HG02571 (cell line): ENCODE measurements at regions not wholly inside any gene's neighbourhood (a gene's known extent, or its start where the extent isn't known, plus 50 kb on each side); places are given as distances from the start of the nearest gene placed in this dataset.

Experiments used
- ATAC-seq: cut with Tn5 transposase; IDR thresholded peaks from one replicate; pipeline ENCODE4 v1.9.1; 2021; ENCODE audit warnings: mild to moderate bottlenecking, moderate library complexity; ENCODE audit not compliant: unreplicated experiment

DNA sequence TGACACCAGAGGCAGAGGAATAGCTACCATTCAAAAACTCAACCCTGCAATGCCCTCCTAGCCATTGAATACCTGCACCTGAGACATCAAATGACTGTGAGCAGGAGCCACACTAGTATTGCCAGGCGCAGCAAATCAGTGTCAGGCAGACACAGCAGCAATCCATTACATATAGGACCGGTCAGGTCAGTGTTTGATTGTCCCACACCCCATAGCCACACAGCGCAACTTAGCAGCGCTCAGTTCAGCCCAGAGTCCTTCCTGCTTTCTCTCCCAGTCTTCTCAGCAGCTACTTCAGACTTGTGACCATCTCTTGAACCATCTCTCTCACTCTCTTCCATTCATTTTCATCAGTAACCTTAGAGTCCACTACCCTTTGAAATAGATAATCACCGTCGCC lies 181.6 kb upstream of the GPR12 start:
- ATAC-seq: no peak

DNA sequence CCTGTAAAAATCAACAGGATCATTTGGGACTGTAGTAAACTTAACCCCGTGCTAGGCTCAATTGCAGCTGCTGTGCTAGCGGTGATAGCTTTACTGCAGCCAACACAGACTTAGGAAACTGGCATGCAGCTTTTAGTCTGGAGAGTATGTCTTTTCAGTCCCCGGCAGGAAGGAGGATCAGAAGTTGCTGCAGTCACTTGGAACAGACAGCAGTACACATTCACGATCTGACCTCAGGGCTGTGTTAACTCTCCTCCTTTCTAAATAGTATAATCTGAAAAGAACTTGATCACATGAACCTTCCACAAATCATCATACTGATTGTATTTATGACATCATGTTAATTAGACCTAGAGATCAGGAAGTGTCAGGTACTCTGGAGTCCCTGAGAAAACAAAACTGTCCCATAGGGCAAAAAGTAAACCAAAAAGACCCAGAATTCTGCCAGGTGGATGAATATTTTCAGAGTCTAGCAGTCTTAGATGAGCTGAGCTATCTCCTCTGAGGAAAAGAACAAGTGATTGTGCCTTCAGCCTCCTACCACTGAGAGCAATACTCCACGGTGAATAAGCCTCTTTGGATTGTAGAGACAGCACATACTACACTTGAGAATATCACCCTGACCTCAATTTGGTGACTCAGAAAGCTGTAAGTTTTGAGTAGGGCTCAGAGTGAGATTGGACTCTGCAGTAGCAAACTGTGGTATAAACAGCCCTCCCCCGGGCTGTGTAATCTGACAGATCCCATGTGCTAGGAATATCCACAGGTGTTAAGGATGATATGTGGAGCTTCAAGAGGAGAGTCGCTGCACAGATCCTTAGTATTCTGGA lies 181.0 kb upstream of the GPR12 start:
- ATAC-seq: no peak

DNA sequence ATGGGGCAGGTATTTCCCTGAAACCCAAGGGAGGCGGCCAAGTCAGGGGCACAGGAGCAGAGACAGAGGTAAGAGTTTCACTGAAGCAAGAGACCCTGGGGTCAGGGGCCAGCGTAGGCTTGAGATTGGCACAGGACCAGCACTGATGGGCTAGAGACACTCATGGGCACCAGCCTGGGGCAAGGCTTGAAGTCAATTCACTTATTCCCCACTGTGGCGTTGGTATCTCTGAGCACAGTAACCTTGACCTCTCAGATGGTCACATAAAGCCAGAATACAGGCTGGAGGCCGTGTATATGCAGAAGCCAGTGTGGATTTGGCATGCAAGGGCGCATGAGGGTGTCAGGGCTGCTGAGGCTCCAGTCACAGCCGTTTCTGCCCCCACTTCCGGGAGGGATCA lies 173.5 kb upstream of the GPR12 start:
- ATAC-seq: no peak

DNA sequence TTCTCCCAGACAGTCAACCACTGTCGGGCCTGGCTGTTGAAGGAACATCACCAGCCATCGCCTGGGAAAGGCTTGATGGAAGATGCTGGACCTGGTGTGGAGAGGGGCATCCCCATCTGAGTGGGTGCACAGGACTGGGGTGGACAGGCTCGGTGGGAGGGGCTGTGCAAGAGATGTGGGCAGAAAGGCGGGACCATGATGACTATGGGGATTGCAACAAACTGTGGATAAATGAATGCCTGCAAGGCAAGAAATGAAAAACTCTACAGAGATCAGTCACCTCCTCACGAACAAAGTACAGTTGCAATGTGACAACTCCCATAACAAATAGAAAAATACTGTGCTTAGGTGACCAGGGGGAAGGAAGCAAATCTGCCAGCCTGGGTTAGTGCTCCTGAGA lies 171.9 kb upstream of the GPR12 start:
- no peak for ATAC-seq

DNA sequence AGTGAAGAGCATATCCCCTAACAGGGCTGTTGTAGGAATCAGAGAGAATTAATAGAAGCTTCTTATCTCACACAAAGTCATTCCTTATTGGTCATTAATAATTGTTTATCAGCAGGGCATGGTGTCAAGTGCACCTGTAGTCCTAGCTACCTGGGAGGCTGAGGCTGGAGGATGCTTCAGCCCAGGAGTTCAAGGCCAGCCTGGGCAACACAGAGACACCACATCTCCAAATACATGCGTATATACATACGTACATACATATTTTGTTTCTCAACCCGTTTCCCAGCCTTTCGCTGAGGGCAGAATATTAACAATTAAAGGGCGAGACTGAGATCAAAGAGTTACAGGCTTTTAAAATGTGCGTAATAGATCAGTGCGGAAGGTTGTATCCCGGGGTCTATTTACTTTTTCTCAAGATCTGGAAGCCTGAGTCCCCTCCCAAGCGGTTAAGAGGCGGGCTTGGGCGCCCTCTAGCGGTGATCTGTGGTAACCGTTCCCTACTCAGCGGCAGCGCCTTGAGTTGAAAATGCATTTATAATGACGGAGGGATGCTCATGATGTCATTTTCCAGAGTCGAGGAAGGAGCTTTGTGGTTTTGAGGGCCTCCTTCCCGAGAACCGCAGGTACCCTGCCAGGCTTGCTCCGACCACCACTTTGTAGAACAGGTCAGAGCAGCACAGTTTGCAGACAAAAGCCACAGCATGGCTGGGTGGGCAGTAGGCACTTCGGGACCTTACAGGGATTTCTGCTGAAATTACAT lies 169.6 kb upstream of the GPR12 start:
- no peak for ATAC-seq

DNA sequence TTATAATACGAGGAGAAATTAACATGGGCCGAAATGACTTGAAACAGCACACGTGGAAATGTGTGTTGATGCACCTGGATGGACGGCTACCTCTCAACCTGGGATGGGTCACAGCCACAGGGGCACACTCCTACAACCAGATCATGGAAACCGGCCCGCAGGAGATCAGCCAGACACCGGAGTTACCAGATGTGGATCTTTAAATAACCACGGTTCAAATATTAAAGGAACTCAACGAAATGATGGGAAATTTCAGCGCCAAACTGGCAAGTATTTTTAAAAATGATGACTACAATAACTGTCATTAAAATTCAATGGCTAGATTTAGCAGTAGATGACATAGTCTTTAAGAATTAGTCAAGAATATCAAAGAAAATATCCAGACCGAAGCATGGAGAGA lies 166.9 kb upstream of the GPR12 start:
- ATAC-seq: no peak

DNA sequence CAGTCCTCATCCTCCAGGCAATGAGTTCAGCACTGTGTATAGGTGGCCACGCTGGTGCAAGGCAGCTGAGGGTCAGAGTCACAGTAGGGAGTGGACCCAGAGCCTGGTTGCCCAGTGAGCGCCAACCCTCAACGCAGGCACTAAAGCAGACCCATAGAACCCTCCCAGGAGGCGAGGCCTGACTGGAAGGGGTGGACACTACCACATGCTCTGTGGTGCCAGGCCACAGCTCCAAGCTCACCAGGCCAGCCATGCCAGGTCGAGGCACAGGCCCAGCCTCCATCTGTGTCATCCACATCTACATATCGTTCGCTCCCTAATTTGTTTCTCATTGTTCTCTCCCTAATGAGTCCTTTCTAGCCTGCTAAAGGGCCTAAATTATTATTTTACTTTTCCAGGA lies 165.8 kb upstream of the GPR12 start:
- ATAC-seq: no peak

DNA sequence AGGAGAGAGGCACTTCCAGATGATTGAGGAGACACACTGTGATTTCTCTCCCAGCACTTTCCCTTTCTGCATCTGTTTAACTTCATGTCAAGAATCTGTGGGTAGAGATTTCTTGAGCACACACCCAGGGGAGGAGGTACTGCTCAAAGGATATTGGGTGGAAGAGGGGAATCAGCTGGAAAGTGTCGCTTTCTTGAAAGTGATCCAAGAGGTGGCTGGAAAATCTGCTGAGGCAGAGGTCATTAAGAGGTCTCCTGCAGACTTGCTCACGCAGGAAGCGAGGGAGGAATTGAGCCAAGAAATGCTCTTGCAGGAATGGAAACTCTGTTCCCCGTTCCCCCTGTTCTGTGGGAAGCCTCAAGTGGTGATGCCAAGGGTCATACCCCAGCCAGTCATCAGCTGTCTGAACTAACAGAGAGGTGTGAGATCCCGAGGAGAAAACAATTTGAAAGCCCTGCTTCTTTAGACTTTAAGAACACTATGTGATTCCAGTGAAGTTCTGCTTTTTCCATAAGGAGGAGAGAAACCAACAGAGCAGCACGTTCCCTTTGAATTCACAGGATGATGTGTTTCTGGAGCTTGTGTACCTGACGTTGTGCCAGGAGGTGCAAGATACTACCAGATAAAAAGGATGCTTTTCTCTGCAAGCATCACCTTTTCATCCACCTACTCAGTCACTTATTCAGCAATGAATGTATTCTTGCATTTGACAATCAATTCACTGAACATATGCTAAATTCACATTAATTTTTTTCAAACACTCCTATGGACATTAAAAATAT lies 163.4 kb upstream of the GPR12 start:
- ATAC-seq: no peak

DNA sequence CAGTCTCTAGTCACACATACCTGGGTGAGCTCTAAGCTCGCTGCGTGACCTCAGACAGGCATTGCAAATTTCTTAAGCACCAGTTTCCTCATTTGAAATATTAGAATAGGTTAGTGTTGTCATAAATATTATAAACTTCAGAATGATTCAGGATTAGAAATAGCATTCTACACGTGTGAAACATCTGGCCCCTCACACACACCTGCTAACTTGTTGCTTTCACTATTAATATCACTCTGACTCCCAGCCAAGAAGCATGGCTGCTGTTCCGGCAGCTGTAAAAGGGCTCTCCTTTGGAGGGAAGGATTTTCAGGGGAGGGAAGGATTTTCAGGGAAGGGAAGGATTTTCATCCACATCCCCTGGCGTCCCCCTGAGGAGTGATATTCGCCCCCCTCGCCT lies 161.3 kb upstream of the GPR12 start:
- no peak for ATAC-seq

DNA sequence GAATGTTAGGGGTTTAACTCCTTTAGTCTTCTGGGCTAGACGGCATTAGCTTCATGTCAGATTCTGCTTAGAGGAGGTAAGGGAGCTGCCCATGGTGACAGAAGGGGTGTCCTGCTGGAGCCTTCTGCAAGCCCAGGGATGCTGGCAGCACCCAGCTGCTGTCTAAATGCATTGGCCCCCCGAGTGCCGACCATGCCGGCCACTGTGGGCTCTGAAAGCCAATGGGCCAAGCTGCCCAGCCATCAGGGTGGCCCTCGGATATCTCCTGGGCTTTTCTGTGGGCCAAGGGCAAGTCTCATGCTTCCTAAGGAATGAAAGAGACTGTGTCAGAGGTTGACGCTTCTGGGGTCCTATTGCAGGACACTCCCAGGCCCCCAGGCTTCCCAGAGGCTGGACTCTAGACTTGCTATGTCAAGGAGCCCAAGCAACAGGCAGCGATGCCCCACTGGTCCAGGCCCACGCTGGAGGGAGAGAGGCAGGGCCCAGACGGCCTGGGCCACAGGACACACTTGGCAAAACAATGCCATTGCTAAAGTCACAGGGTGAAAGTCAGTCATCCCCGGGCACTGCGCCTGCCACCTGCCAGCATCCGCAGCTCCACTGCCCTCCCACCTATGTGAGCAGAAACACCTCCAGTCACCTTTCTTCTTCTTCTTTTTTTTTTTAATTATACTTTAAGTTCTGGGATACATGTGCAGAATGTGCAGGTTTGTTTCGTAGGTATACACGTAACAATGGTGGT lies 160.2 kb upstream of the GPR12 start:
- ATAC-seq: no peak

DNA sequence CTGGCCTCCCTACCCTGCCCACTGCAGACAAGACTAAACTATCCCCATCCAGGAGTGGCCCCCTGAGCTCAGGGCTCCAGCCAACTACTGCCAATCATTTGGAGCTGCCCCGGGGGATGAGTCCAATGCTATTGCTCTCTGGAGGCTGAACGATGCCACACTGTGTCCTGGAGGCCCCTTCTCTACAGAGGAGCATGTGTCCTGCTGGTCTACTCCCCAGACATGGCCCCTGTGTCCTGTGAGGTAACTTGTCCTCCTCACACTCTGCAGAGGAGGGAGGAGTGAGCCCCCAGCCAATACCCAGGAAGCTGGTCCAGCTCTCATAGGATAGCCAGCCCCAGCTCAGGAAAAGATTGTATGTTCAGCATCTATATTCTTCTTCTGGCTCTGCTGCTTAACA lies 159.1 kb upstream of the GPR12 start:
- no peak for ATAC-seq

DNA sequence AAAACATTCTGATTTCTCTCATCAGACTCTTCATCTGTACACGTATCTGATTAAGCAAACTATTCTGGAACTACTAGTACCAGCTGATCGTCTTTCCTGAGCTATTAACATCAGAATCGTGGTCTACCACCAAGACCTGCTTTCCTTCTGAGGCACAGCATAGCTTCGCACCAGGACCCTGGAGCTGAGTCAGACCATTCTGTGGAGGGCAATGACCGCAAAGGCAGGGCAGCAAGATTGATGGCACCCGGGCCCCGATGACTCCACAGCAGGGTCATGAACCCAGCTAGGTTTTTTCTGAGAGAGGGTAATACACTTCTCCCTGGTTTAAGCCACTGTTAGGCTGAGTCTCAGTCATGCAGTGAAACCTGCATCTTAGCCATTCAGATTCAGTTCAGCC lies 158.7 kb upstream of the GPR12 start:
- no peak for ATAC-seq

DNA sequence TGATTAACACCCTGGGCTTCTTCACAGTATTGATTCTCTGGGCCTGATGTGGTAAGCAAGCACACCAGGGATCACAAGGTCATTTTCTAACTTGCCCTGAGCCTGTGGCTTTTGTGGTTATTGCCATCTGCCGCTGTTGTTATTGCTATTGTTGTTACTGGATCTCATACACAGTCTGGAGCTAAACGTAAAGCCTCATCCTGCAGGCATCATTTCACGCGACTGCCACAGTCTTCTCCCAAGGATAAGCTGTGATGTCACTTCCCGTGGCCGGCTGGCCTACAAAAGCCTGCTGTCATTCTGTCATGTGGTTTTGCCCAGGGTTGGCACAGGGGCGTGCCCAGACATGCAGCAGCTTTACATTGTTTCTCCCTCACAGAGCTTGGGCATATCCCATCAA lies 154.0 kb upstream of the GPR12 start:
- no peak for ATAC-seq

DNA sequence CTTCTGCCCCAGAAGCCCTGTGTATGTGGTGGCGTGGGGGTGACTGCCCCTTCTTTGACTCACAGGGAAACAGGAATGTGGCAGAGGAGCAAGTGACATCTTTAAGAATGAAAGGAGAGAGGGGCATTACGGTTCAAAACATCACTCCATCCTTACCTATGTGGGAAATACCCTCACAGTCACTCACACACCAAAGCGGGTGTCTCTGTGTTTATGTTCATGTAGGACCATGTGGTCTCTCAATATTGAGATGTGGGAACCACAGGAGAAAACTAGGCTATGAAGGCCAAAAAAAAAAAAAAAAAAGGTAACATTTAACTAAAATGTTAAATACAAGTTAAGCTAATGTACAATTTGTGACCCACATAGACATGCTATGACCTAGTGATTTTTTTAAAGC lies 153.6 kb upstream of the GPR12 start:
- no peak for ATAC-seq

DNA sequence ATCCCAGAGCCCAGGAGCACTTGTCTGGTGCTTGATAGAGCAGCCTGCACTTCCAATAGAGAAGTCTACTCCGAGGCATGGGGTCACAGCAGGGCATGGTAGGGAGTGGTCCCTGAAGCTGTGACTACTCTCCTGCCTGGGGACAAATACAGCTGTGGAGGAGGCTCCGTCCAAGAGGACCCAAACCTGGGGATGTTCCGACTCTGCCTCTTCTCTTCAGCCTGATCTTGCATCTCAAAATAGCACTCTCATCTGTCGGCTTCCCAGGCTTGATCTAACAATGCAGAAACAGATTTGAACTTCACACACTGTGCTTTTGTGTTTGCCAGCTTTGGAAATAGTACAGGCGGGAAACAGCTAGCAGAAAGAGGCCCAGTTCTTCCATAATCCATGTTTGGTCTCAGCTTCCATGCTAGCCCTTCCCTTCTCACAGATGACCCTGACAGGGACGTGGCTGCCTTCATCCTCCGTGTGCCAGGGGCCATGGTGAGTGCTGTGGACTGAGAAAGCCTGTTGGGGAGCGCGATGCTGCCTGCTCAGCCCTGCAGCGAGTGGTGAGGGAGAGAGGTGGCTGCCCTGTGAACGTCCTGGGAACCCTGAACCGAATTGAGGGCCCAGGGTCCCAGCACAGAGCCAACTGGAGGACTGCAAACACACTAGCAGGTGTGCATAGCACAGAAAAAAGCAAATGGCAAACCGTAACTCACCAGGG lies 150.3 kb upstream of the GPR12 start:
- no peak for ATAC-seq

DNA sequence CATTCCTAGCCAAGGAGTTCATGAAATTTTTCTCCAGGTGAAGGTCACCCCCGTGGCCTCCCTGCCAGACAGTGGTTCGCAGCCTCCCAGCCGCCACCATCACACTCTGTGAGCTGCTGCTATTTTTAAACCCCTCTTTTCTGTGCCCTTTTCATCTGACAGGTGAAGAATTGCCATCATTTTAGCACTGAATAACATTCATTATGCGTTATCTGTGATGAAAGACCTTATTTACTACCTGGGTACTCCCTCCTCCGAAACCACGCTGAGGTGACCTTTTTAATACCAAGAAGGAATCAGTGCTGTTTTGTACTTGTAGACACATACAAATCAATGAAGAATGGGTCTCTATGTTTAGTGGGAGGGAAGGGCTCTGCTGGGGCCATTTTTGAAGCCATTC lies 148.9 kb upstream of the GPR12 start:
- ATAC-seq: no peak

DNA sequence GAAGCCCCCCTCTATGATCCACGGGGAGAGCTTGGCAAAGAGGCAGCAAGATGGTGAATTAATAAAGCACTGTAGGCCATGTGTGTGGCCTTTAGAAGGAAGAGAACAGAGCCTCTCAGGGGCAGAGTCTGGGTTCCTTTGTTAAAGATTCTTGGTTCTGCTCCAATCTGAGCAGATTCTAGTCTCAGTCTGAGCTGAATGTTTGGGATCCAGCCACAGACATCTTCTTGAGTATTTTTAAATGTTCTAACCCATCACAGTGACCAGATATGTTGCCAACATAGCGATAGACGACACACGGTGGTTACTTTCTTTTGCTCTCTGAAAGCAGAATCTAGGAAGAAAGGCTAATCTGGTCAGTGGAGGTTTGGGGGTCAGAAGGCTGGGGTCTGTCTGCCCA lies 147.5 kb upstream of the GPR12 start:
- ATAC-seq: no peak

DNA sequence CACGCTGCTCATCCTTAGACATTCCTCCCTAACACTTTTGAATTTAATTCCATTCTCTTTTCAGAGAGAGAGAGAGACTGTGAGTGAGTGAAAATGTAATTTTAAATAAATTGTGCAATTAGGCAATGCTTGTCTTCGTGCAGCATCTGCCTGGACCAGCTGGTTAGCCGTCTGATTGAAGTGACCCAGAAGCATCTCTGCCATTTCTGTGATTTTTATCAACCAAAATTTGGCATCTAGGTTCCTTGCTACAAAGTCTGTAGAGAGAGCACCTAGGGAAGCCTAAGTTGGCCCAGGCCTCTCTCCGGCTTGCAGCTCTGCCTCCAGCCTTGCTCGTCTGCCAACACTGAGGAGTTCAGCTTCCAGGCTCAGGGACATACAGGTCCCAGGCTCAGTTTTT lies 138.6 kb upstream of the GPR12 start:
- no peak for ATAC-seq

DNA sequence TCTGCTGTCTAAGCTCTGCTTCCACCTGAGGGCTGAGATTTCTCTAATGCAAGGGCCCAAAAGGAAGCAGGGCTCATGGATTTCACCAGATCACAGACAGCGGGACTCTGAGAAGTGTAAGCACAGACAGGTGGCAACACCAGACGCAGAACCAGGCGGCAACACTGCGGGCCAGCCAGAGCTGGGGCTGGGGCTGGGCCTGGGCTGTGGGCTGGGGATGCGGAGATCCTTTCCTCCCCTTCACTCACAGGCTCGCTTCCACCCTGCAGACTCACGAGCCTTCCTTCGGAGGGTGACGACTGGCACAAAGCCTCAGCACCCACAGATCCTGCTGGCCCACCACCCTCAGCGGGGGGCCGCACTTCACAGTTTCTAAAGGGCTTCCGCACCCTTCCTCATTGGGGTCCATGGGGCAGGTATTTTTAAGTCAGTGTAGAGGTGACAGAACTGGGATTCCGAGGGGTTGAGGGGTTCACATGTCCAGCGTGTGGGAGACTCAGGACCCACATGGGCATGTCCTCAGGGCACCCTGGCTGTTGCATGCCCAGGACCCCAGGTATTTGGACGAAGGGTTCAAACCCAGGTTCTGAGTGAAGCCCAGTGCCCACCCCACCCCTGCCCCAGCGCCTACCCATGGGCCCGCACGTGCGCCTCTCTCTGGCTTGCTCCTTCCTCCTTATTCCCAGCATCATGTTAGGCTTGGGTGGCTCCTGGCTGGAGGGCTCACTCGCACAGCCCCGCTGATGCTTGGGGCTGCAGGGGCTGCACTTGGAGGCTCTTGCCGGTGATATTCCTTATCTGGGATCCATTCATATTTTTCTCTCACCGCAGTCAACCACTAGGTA lies 137.3 kb upstream of the GPR12 start:
- ATAC-seq: no peak
